Muscle of leg (tissue), 3 donors: ENCODE measurements at regions not wholly inside any gene's neighbourhood (a gene's known extent, or its start where the extent isn't known, plus 50 kb on each side); places are given as distances from the start of the nearest gene placed in this dataset.

Experiments
- DNase-seq: peaks from one replicate; pipeline ENCODE4 v3.0.0; 2013
- H3K27ac ChIP-seq: one replicate; pipeline ENCODE4 v1.5.1; 2013; ENCODE audit warnings: mild to moderate bottlenecking, low read length, control low read depth
- H3K27me3 ChIP-seq: one replicate; pipeline ENCODE4 v1.6.1; 2013; ENCODE audit warnings: low read length; ENCODE audit not compliant: control insufficient read depth, insufficient read depth
- H3K36me3 ChIP-seq: one replicate; pipeline ENCODE4 v1.6.1; 2013; ENCODE audit warnings: low read length; ENCODE audit not compliant: control insufficient read depth, insufficient read depth
- H3K4me1 ChIP-seq: one replicate; pipeline ENCODE4 v1.6.1; 2013; ENCODE audit warnings: low read length; ENCODE audit not compliant: control insufficient read depth, insufficient read depth
- H3K4me3 ChIP-seq: one replicate; pipeline ENCODE4 v1.5.1; 2013; ENCODE audit warnings: low read length, control low read depth
- H3K9me3 ChIP-seq: replicated peaks from 2 replicates; pipeline ENCODE4 v1.6.1; 2013; ENCODE audit warnings: low read depth, low read length; ENCODE audit not compliant: control insufficient read depth
- WGBS: methylation state at CpG from one replicate; pipeline ENCODE4 v1.1.5; 2013; ENCODE audit warnings: missing lambda C conversion rate; ENCODE audit not compliant: insufficient coverage; 5-methylcytosine and 5-hydroxymethylcytosine counted together

- Histone ChIP-seq H3K36me3 (no peaks in the 10 kb centered on the region), H3K27me3 (no peaks in the 10 kb centered on the region), H3K4me1 (no peaks in the 10 kb centered on the region), H3K27ac (no peak overlapping the region), H3K4me3 (no peak overlapping the region), H3K9me3 (peaks cover 3% of the 10 kb centered on the region)
- WGBS: no CpG with 5 or more reads among the region's 3 CpGs
- DNase-seq: no peak
Measured at GRCh38 chr17:71262586-71262985, 858.2 kb upstream of the SOX9 start.

GRCh38 chr17:71267668-71268067 lies 853.2 kb upstream of the SOX9 start:
- H3K4me1 ChIP-seq: no peaks in the 10 kb centered on the region
- no peaks in the 10 kb centered on the region for H3K27me3 ChIP-seq
- no CpG with 5 or more reads among the region's 1 CpG for WGBS
- H3K36me3 ChIP-seq: no peaks in the 10 kb centered on the region
- no peak overlapping the region for H3K27ac ChIP-seq
- H3K4me3 ChIP-seq: no peak overlapping the region
- DNase-seq: no peak
- H3K9me3 ChIP-seq: peaks cover 3% of the 10 kb centered on the region

GRCh38 chr17:71269201-71269600 lies 851.6 kb upstream of the SOX9 start:
- H3K27me3 ChIP-seq: no peaks in the 10 kb centered on the region
- no CpG with 5 or more reads among the region's 1 CpG for WGBS

GRCh38 chr17:71273441-71273840 lies 847.4 kb upstream of the SOX9 start:
- Histone ChIP-seq H3K36me3 (no peaks in the 10 kb centered on the region), H3K27ac (no peak overlapping the region), H3K27me3 (no peaks in the 10 kb centered on the region), H3K9me3 (no peaks in the 10 kb centered on the region), H3K4me3 (no peak overlapping the region), H3K4me1 (no peaks in the 10 kb centered on the region)
- no peak for DNase-seq
- WGBS: no CpG with 5 or more reads among the region's 2 CpGs

More at GRCh38 chr17:71269201-71269600, 851.6 kb upstream of the SOX9 start:
- no peak for DNase-seq
- no peak overlapping the region for H3K27ac ChIP-seq
- no peaks in the 10 kb centered on the region for H3K4me1 ChIP-seq
- H3K4me3 ChIP-seq: no peak overlapping the region
- H3K36me3 ChIP-seq: no peaks in the 10 kb centered on the region
- peaks cover 3% of the 10 kb centered on the region for H3K9me3 ChIP-seq

GRCh38 chr17:71276079-71276478 lies 844.7 kb upstream of the SOX9 start:
- no peaks in the 10 kb centered on the region for H3K9me3 ChIP-seq
- no peak overlapping the region for H3K4me3 ChIP-seq
- no peak for DNase-seq
- H3K27ac ChIP-seq: no peak overlapping the region
- no CpG with 5 or more reads among the region's 6 CpGs for WGBS
- no peaks in the 10 kb centered on the region for H3K27me3 ChIP-seq
- no peaks in the 10 kb centered on the region for H3K36me3 ChIP-seq
- no peaks in the 10 kb centered on the region for H3K4me1 ChIP-seq

- 100% methylated on average over 1 of the region's 4 CpGs for WGBS
- DNase-seq: no peak
- Histone ChIP-seq H3K27me3 (no peaks in the 10 kb centered on the region), H3K4me3 (no peak overlapping the region), H3K27ac (no peak overlapping the region), H3K9me3 (no peaks in the 10 kb centered on the region), H3K36me3 (no peaks in the 10 kb centered on the region), H3K4me1 (peaks cover 5% of the 10 kb centered on the region)
Measured at GRCh38 chr17:71283486-71283885, 837.3 kb upstream of the SOX9 start.

- no peak overlapping the region for H3K4me3 ChIP-seq
- no peaks in the 10 kb centered on the region for H3K27me3 ChIP-seq
- H3K9me3 ChIP-seq: no peaks in the 10 kb centered on the region
- DNase-seq: no peak
- H3K36me3 ChIP-seq: no peaks in the 10 kb centered on the region
- H3K4me1 ChIP-seq: peaks cover 5% of the 10 kb centered on the region
- WGBS: 75% methylated on average over 3 of the region's 7 CpGs
- no peak overlapping the region for H3K27ac ChIP-seq
Measured at GRCh38 chr17:71284032-71284755, 836.6 kb upstream of the SOX9 start.

- Histone ChIP-seq H3K36me3 (no peaks in the 10 kb centered on the region), H3K27me3 (no peaks in the 10 kb centered on the region), H3K27ac (no peak overlapping the region), H3K4me3 (no peak overlapping the region), H3K9me3 (no peaks in the 10 kb centered on the region), H3K4me1 (peaks cover 5% of the 10 kb centered on the region)
- 57% methylated on average over 1 of the region's 7 CpGs for WGBS
- DNase-seq: no peak
Measured at GRCh38 chr17:71286625-71287024, 834.2 kb upstream of the SOX9 start.

GRCh38 chr17:71287071-71287823 lies 833.6 kb upstream of the SOX9 start:
- Histone ChIP-seq H3K27me3 (no peaks in the 10 kb centered on the region), H3K4me3 (no peak overlapping the region), H3K4me1 (peaks cover 5% of the 10 kb centered on the region), H3K36me3 (no peaks in the 10 kb centered on the region), H3K9me3 (no peaks in the 10 kb centered on the region), H3K27ac (no peak overlapping the region)
- DNase-seq: peak; percentile 5
- WGBS: 12% methylated on average over 10 of the region's 17 CpGs

GRCh38 chr17:71292006-71292405 lies 828.8 kb upstream of the SOX9 start:
- Histone ChIP-seq H3K27ac (no peak overlapping the region), H3K36me3 (no peaks in the 10 kb centered on the region), H3K4me1 (peaks cover 5% of the 10 kb centered on the region), H3K4me3 (no peak overlapping the region), H3K27me3 (no peaks in the 10 kb centered on the region), H3K9me3 (no peaks in the 10 kb centered on the region)
- WGBS: no CpG with 5 or more reads among the region's 1 CpG
- DNase-seq: no peak
